SJCRH30 (cell line): ENCODE measurements at regions not wholly inside any gene's neighbourhood (a gene's known extent, or its start where the extent isn't known, plus 50 kb on each side); places are given as distances from the start of the nearest gene placed in this dataset.
"Not testable (repeated sequence)": the region's sequence is repeated elsewhere in the genome, so short reads cannot be mapped to it uniquely, and the experiment has no call there.

Experiments used
- DNase-seq, 2 experiments: peaks; one replicate each; pipeline ENCODE4 v3.0.0-alpha.2; 2015 to 2020
- H3K27ac ChIP-seq: fragments of 250-450 bp; sonication (Bioruptor Pico); 2 replicates; pipeline ENCODE4 v1.5.1; 2020; ENCODE audit warnings: mild to moderate bottlenecking, moderate library complexity
- H3K27me3 ChIP-seq: fragments of 250-450 bp; sonication (Bioruptor Pico); 2 replicates; pipeline ENCODE4 v1.5.1; 2020; ENCODE audit warnings: mild to moderate bottlenecking, moderate library complexity
- H3K36me3 ChIP-seq: fragments of 250-450 bp; sonication (Bioruptor Pico); 2 replicates; pipeline ENCODE4 v1.5.1; 2020; ENCODE audit warnings: mild to moderate bottlenecking, moderate library complexity
- H3K4me1 ChIP-seq: fragments of 250-450 bp; sonication (Bioruptor Pico); 2 replicates; pipeline ENCODE4 v1.5.1; 2020; ENCODE audit warnings: mild to moderate bottlenecking, moderate library complexity
- H3K4me3 ChIP-seq: fragments of 250-450 bp; sonication (Bioruptor Pico); 2 replicates; pipeline ENCODE4 v1.5.1; 2020; ENCODE audit warnings: mild to moderate bottlenecking, moderate library complexity
- H3K9me3 ChIP-seq: fragments of 250-450 bp; sonication (Bioruptor Pico); replicated peaks from 2 replicates; pipeline ENCODE4 v1.5.1; 2020; ENCODE audit warnings: mild to moderate bottlenecking, moderate library complexity

- Histone ChIP-seq H3K9me3 (no peaks in the 10 kb centered on the region), H3K4me1 (no peaks in the 10 kb centered on the region), H3K27ac (no peak overlapping the region), H3K4me3 (no peak overlapping the region), H3K27me3 (no peaks in the 10 kb centered on the region), H3K36me3 (no peaks in the 10 kb centered on the region)
- DNase-seq = no peak
Measured at GRCh38 chr18:39604836-39605235, 2039.2 kb upstream of the CELF4 start.

DNA sequence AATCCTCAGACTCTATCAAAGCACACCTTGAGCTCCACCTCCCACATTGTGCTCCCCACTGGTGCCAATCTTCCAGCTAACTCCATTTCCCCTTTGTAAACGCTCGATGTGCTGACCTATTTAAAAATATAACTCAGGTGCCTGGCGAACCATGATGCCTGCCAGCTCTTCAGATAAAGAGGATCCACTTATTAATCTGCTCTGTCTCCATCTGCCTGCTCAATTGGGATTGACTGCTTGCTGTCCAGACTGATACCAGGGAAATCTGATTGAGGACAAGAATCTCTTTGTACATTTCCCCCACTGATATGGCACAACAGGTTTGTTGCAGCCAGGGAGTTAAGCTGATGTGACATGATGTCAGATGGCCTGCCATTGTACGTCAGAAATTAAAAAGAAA lies 2036.5 kb upstream of the CELF4 start:
- Histone ChIP-seq H3K36me3 (no peaks in the 10 kb centered on the region), H3K27ac (no peak overlapping the region), H3K9me3 (no peaks in the 10 kb centered on the region), H3K27me3 (no peaks in the 10 kb centered on the region), H3K4me1 (no peaks in the 10 kb centered on the region), H3K4me3 (no peak overlapping the region)
- no peak for DNase-seq

DNA sequence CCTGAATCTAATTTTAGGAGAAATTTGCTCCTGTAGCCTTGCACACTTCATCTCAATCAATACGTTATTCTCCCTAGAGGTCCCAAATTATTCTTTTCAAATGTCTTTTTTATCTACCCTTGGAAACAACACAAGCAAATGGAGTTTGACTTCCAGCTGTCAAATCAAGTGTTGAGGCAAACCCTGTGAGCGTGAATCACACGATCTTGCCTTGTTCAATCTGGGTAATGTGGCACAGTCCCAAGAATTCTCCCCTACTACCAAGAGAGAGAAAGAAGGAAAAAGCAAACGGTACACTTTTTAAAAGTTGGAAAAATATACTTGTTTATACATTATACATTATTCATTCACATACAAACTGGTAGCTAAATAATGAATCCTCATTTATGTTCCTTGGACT lies 2035.3 kb upstream of the CELF4 start:
- Histone ChIP-seq H3K4me1 (no peaks in the 10 kb centered on the region), H3K4me3 (no peak overlapping the region), H3K27me3 (no peaks in the 10 kb centered on the region), H3K9me3 (no peaks in the 10 kb centered on the region), H3K27ac (no peak overlapping the region), H3K36me3 (no peaks in the 10 kb centered on the region)
- DNase-seq = no peak

- Histone ChIP-seq H3K4me1 (no peaks in the 10 kb centered on the region), H3K27me3 (no peaks in the 10 kb centered on the region), H3K36me3 (no peaks in the 10 kb centered on the region), H3K9me3 (no peaks in the 10 kb centered on the region), H3K27ac (no peak overlapping the region), H3K4me3 (no peak overlapping the region)
- DNase-seq = no peak
Measured at GRCh38 chr18:39599251-39599650, 2033.7 kb upstream of the CELF4 start.

- DNase-seq = peak in 1 of 2 experiments; percentile 1
- no peak overlapping the region for H3K4me3 ChIP-seq
- no peaks in the 10 kb centered on the region for H3K36me3 ChIP-seq
- no peaks in the 10 kb centered on the region for H3K9me3 ChIP-seq
- no peaks in the 10 kb centered on the region for H3K27me3 ChIP-seq
- no peak overlapping the region for H3K27ac ChIP-seq
- no peaks in the 10 kb centered on the region for H3K4me1 ChIP-seq
Measured at GRCh38 chr18:39596891-39597290, 2031.3 kb upstream of the CELF4 start.

DNA sequence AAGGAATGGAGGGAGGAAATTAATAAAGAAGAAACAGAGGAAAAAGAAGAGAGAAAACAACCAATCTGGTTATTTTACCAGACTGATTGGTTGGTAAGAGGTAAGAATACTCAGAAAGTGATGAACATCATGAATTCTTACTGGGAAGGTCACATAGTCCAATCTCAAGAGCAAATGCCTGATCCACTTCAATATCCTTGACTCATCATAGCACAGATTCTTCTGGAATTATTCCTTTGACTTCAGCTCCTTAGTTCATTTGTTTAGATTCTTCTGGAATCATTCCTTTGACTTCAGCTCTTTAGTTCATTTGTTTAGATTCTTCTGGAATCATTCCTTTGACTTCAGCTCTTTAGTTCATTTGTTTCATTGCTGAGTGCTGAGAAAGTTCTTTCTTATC lies 2030.6 kb upstream of the CELF4 start:
- Histone ChIP-seq H3K36me3 (no peaks in the 10 kb centered on the region), H3K4me1 (no peaks in the 10 kb centered on the region), H3K27ac (no peak overlapping the region), H3K9me3 (no peaks in the 10 kb centered on the region), H3K27me3 (no peaks in the 10 kb centered on the region), H3K4me3 (no peak overlapping the region)
- DNase-seq = no peak

DNA sequence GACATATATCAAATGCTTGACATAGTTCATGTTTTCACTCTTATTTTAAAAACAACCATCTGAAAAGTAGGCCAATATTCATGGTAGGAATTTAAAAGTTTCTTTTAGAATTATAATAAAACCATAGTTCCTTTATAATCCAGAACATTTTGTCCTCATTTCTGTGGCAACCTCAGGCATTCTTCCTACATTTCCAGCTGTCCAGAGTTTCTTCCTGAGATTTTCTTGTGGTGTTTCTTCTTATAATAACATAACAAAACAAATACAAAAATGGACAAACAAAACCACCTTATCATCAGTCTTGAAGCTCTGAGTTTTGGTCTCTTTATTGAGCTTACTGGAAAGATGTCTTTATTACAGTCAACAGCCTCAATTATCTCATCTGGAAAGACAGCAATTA lies 2028.6 kb upstream of the CELF4 start:
- Histone ChIP-seq H3K4me1 (no peaks in the 10 kb centered on the region), H3K27ac (no peak overlapping the region)

GRCh38 chr18:39591649-39592048 lies 2026.1 kb upstream of the CELF4 start:
- H3K27ac ChIP-seq = no peak overlapping the region
- H3K27me3 ChIP-seq = no peaks in the 10 kb centered on the region
- H3K4me1 ChIP-seq = no peaks in the 10 kb centered on the region
- no peak for DNase-seq
- H3K4me3 ChIP-seq = no peak overlapping the region
- H3K9me3 ChIP-seq = no peaks in the 10 kb centered on the region
- H3K36me3 ChIP-seq = no peaks in the 10 kb centered on the region

More for the DNA sequence above, 2028.6 kb upstream of the CELF4 start:
- H3K27me3 ChIP-seq = no peaks in the 10 kb centered on the region
- H3K9me3 ChIP-seq = no peaks in the 10 kb centered on the region
- H3K4me3 ChIP-seq = no peak overlapping the region
- DNase-seq = no peak
- H3K36me3 ChIP-seq = no peaks in the 10 kb centered on the region

DNA sequence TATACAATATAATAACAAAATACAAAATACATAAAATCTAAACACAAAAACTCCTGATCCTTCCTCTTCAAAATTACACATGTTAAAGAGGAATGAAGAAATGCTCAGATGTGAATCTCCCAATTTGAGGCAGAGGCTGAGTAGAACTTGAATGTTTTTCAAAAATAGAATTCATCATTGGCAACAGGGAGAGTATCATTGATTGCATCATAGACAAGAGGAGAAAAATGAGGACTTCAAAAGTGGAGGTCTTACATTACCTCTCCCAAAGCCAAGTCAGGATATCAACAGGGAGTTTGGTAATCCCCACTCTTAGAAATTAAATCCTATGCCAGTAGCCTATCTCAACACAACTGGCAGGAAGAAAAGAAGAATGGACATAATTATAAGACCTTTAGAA lies 2023.9 kb upstream of the CELF4 start:
- Histone ChIP-seq H3K27me3 (no peaks in the 10 kb centered on the region), H3K4me1 (no peaks in the 10 kb centered on the region), H3K27ac (no peak overlapping the region), H3K4me3 (no peak overlapping the region), H3K9me3 (no peaks in the 10 kb centered on the region), H3K36me3 (no peaks in the 10 kb centered on the region)
- no peak for DNase-seq

- Histone ChIP-seq H3K36me3 (no peaks in the 10 kb centered on the region), H3K9me3 (no peaks in the 10 kb centered on the region), H3K4me1 (no peaks in the 10 kb centered on the region), H3K27me3 (no peaks in the 10 kb centered on the region), H3K27ac (no peak overlapping the region), H3K4me3 (no peak overlapping the region)
- DNase-seq = no peak
Measured at GRCh38 chr18:39587586-39587985, 2022.0 kb upstream of the CELF4 start.

- Histone ChIP-seq H3K4me3 (no peak overlapping the region), H3K4me1 (no peaks in the 10 kb centered on the region), H3K36me3 (no peaks in the 10 kb centered on the region), H3K27me3 (no peaks in the 10 kb centered on the region), H3K27ac (no peak overlapping the region), H3K9me3 (no peaks in the 10 kb centered on the region)
- DNase-seq = no peak
Measured at GRCh38 chr18:39586741-39587140, 2021.1 kb upstream of the CELF4 start.

DNA sequence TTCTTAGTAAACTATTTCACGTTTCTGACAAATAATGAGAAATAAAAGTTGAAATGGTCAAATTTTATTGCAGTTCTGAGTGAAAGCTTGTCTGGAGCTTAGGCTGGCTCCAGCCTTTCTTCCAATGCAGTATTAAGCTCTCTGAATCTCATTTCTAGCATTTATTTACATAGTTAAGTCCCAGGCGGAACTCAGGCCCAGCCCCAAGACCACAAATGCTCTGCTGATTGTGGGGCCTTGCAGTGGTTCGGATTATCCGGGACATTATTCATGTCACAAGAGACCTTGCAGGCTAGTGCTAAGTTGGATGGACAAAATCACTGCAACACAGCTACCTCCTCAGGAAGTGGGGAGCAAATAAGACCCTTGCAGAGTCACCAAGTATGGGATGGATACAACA lies 2009.3 kb upstream of the CELF4 start:
- no peak overlapping the region for H3K27ac ChIP-seq
- no peaks in the 10 kb centered on the region for H3K4me1 ChIP-seq
- H3K27me3 ChIP-seq = no peaks in the 10 kb centered on the region
- H3K36me3 ChIP-seq = no peaks in the 10 kb centered on the region
- no peaks in the 10 kb centered on the region for H3K9me3 ChIP-seq
- no peak overlapping the region for H3K4me3 ChIP-seq
- peak; percentile 11 to 31 for DNase-seq

- Histone ChIP-seq H3K4me3 (no peak overlapping the region), H3K4me1 (no peaks in the 10 kb centered on the region), H3K36me3 (no peaks in the 10 kb centered on the region), H3K9me3 (no peaks in the 10 kb centered on the region), H3K27me3 (no peaks in the 10 kb centered on the region), H3K27ac (no peak overlapping the region)
- DNase-seq = peak in 1 of 2 experiments; percentile 21
Measured at GRCh38 chr18:39571511-39571910, 2005.9 kb upstream of the CELF4 start.

DNA sequence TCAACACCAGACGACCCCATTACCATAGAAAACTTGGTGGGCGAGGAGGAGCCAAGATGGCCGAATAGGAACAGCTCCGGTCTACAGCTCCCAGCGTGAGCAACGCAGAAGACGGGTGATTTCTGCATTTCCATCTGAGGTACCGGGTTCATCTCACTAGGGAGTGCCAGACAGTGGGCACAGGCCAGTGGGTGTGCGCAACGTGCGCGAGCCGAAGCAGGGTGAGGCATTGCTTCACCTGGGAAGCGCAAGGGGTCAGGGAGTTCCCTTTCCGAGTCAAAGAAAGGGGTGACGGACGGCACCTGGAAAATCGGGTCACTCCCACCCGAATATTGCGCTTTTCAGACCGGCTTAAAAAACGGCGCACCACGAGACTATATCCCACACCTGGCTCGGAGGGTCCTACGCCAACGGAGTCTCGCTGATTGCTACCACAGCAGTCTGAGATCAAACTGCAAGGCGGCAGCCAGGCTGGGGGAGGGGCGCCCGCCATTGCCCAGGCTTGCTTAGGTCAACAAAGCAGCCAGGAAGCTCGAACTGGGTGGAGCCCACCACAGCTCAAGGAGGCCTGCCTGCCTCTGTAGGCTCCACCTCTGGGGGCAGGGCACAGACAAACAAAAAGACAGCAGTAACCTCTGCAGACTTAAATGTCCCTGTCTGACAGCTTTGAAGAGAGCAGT lies 2000.1 kb upstream of the CELF4 start:
- not testable (repeated sequence) for H3K27me3 ChIP-seq, H3K27ac ChIP-seq, H3K4me1 ChIP-seq, H3K4me3 ChIP-seq, DNase-seq, H3K9me3 ChIP-seq, H3K36me3 ChIP-seq

DNA sequence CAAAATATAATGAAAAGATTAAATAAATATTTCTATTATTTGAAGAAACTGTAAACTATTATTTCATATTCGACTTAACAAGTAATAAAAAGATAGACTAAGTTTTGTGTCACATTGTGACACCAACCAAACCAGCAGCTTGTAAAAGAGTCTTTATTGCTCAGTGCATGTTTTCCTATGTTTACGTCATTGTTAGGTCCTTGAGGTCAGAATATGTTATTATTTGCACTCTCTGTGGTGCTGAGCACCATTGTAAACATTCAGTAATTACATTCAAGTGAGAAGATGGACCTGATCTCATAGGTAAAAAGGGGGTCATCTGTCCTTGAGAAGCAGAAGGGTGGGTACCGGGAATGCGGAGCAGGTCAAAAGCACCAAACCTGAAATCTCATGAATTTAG lies 1999.1 kb upstream of the CELF4 start:
- DNase-seq = no peak
- Histone ChIP-seq H3K36me3 (no peaks in the 10 kb centered on the region), H3K4me3 (no peak overlapping the region), H3K9me3 (no peaks in the 10 kb centered on the region), H3K27ac (no peak overlapping the region), H3K4me1 (no peaks in the 10 kb centered on the region), H3K27me3 (no peaks in the 10 kb centered on the region)

DNA sequence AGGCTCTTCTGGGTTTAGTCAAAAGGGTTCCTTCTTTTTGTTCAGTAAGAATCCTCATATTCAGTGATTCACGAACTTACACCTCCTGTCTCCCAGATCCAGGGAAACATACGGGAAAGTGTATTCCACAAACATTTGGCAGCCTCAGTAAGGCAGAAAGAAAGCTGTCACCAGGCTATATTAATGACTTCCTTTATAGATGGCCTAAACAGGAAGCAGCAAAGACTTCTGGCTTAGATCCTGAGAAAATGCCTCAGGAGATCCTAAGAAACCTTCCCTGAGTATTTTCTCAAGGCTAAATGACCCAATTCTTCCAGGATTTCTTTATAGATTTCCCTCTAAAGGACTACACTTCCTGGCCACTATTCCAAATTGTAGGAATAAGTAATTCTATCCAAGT lies 1995.5 kb upstream of the CELF4 start:
- no peak overlapping the region for H3K4me3 ChIP-seq
- no peaks in the 10 kb centered on the region for H3K36me3 ChIP-seq
- no peak for DNase-seq
- no peaks in the 10 kb centered on the region for H3K27me3 ChIP-seq
- no peak overlapping the region for H3K27ac ChIP-seq
- H3K9me3 ChIP-seq = no peaks in the 10 kb centered on the region
- no peaks in the 10 kb centered on the region for H3K4me1 ChIP-seq
